HepG2 (cell line): ENCODE measurements at regions not wholly inside any gene's neighbourhood (a gene's known extent, or its start where the extent isn't known, plus 50 kb on each side); places are given as distances from the start of the nearest gene placed in this dataset.

ENCODE experiments used
- HCFC1 ChIP-seq: fragments of 150-350 bp; IDR thresholded peaks from 2 replicates; pipeline ENCODE4 v1.6.1; 2014; ENCODE audit warnings: low read depth, low read length
- RAD21 ChIP-seq: fragments of 450-650 bp; formaldehyde crosslinking; IDR thresholded peaks from 2 replicates; pipeline ENCODE4 v1.5.0; 2020; ENCODE audit warnings: mild to moderate bottlenecking
- ZNF549 ChIP-seq: sonication (generic); formaldehyde crosslinking; IDR thresholded peaks from 2 replicates; pipeline ENCODE4 v1.5.0; 2020; ENCODE audit warnings: missing genetic modification reagents
- TF ChIP-seq, protein P1 (sequence below): sonication (generic); formaldehyde crosslinking; IDR thresholded peaks from 2 replicates; pipeline ENCODE4 v1.5.0; 2020; ENCODE audit warnings: mild to moderate bottlenecking, missing genetic modification reagents, moderate library complexity
- TF ChIP-seq, protein P2 (sequence below): sonication (generic); formaldehyde crosslinking; IDR thresholded peaks from 2 replicates; pipeline ENCODE4 v1.4.0; 2020; ENCODE audit warnings: mild to moderate bottlenecking, missing genetic modification reagents
- TF ChIP-seq, protein P3 (sequence below): IDR thresholded peaks from 2 replicates; pipeline ENCODE4 v1.6.1; 2012; ENCODE audit warnings: inconsistent platforms

DNA sequence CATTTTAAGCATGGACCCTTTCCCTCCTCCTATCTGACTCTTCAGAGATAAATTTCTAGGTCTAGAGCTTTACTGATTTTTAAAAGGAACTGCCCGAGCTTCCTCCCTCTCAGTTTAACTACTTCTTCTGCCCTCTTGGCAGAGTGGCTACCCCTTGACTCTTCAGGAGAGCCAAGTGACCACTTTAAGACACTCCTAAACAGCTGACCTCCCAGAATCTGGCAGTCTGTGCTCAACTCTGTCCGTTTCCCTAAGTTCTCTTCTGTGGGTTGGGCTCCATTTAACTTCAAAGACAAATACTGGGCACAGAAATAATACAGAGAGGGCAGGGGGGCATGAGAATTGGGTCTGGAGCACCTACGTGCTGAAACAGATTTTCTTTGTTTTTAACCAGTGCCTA lies 196.3 kb upstream of the FOXD3 start:
- TF ChIP-seq, protein P1, sequence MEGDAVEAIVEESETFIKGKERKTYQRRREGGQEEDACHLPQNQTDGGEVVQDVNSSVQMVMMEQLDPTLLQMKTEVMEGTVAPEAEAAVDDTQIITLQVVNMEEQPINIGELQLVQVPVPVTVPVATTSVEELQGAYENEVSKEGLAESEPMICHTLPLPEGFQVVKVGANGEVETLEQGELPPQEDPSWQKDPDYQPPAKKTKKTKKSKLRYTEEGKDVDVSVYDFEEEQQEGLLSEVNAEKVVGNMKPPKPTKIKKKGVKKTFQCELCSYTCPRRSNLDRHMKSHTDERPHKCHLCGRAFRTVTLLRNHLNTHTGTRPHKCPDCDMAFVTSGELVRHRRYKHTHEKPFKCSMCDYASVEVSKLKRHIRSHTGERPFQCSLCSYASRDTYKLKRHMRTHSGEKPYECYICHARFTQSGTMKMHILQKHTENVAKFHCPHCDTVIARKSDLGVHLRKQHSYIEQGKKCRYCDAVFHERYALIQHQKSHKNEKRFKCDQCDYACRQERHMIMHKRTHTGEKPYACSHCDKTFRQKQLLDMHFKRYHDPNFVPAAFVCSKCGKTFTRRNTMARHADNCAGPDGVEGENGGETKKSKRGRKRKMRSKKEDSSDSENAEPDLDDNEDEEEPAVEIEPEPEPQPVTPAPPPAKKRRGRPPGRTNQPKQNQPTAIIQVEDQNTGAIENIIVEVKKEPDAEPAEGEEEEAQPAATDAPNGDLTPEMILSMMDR (CRISPR knock-in tag): no peak
- TF ChIP-seq, protein P2, sequence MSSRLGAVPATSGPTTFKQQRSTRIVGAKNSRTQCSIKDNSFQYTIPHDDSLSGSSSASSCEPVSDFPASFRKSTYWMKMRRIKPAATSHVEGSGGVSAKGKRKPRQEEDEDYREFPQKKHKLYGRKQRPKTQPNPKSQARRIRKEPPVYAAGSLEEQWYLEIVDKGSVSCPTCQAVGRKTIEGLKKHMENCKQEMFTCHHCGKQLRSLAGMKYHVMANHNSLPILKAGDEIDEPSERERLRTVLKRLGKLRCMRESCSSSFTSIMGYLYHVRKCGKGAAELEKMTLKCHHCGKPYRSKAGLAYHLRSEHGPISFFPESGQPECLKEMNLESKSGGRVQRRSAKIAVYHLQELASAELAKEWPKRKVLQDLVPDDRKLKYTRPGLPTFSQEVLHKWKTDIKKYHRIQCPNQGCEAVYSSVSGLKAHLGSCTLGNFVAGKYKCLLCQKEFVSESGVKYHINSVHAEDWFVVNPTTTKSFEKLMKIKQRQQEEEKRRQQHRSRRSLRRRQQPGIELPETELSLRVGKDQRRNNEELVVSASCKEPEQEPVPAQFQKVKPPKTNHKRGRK: no peak
- TF ChIP-seq RAD21 (no peak), ZNF549 (CRISPR knock-in tag) (no peak), HCFC1 (no peak)
- TF ChIP-seq, protein P3, sequence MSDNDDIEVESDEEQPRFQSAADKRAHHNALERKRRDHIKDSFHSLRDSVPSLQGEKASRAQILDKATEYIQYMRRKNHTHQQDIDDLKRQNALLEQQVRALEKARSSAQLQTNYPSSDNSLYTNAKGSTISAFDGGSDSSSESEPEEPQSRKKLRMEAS: no peak
